Keratinocyte (primary cell): ENCODE measurements at regions not wholly inside any gene's neighbourhood (a gene's known extent, or its start where the extent isn't known, plus 50 kb on each side); places are given as distances from the start of the nearest gene placed in this dataset.

Experiments
- DNase-seq: peaks from one replicate; pipeline ENCODE4 v3.0.0-alpha.2; 2011; ENCODE audit warnings: low read depth, missing footprints, low spot score
- FAIRE-seq: peaks from 2 replicates; lab custom pipeline; 2011; peaks lifted over from hg19 to GRCh38; lab: Jason Lieb, UNC
- H2AFZ ChIP-seq: 2 replicates; pipeline ENCODE4 v1.6.0; 2012; ENCODE audit warnings: low read length, control low read depth, inconsistent platforms; ENCODE audit not compliant: control insufficient read depth
- H3K27ac ChIP-seq: 2 replicates; pipeline ENCODE4 v1.5.1; 2011; ENCODE audit warnings: low read length; ENCODE audit not compliant: control insufficient read depth, insufficient read depth
- H3K27me3 ChIP-seq: 3 replicates; pipeline ENCODE4 v1.6.0; 2011; ENCODE audit warnings: low read length; ENCODE audit not compliant: control insufficient read depth, insufficient read depth; ENCODE audit errors: extremely low read depth
- H3K36me3 ChIP-seq, 2 experiments: 2 replicates in 1 of 2; 3 replicates in 1 of 2; pipeline ENCODE4 v1.5.1; 2011; ENCODE audit warnings: low read length in 2 of 2, mild to moderate bottlenecking in 1 of 2; ENCODE audit not compliant: control insufficient read depth in 2 of 2, insufficient read depth in 2 of 2; ENCODE audit errors: extremely low read depth in 1 of 2
- H3K4me1 ChIP-seq: 3 replicates; pipeline ENCODE4 v1.5.1; 2011; ENCODE audit warnings: low read length; ENCODE audit not compliant: control insufficient read depth, insufficient read depth; ENCODE audit errors: extremely low read depth
- H3K4me2 ChIP-seq: 3 replicates; pipeline ENCODE4 v1.6.0; 2011; ENCODE audit warnings: low read depth, low read length; ENCODE audit not compliant: control insufficient read depth, insufficient read depth; ENCODE audit errors: extremely low read depth
- H3K4me3 ChIP-seq, 3 experiments: fragments of 200-600 bp in 1 of 3; sonication (generic) in 1 of 3; 2 replicates in 2 of 3; 3 replicates in 1 of 3; pipeline ENCODE4 v1.5.1; 2011 to 2016; ENCODE audit warnings: low read length in 3 of 3, mild to moderate bottlenecking in 3 of 3, control low read depth in 2 of 3, inconsistent platforms in 1 of 3, low read depth in 1 of 3, mixed read lengths in 1 of 3, mixed run types in 1 of 3, moderate library complexity in 1 of 3; ENCODE audit not compliant: control insufficient read depth in 2 of 3, insufficient read depth in 2 of 3; ENCODE audit errors: extremely low read depth in 1 of 3
- H3K79me2 ChIP-seq: 2 replicates; pipeline ENCODE4 v1.6.0; 2012; ENCODE audit warnings: low read length; ENCODE audit not compliant: control insufficient read depth, insufficient read depth
- H3K9ac ChIP-seq: 3 replicates; pipeline ENCODE4 v1.6.0; 2011; ENCODE audit warnings: low read length; ENCODE audit not compliant: control insufficient read depth, insufficient read depth; ENCODE audit errors: extremely low read depth
- H3K9me1 ChIP-seq: 3 replicates; pipeline ENCODE4 v1.6.0; 2011; ENCODE audit warnings: low read length; ENCODE audit not compliant: control insufficient read depth, insufficient read depth; ENCODE audit errors: extremely low read depth
- H3K9me3 ChIP-seq: 2 replicates; pipeline ENCODE4 v1.5.1; 2012; ENCODE audit warnings: low read depth, low read length; ENCODE audit not compliant: control insufficient read depth
- H4K20me1 ChIP-seq: 3 replicates; pipeline ENCODE4 v1.6.0; 2011; ENCODE audit warnings: low read length; ENCODE audit not compliant: control insufficient read depth, insufficient read depth; ENCODE audit errors: extremely low read depth
- CTCF ChIP-seq, 3 experiments: IDR thresholded peaks in 1 of 3; conservative IDR thresholded peaks in 1 of 3; optimal IDR thresholded peaks in 1 of 3; 2 replicates in 2 of 3; 3 replicates in 1 of 3; pipeline versions ENCODE3 to v1.5.1; 2011; ENCODE audit warnings: low read length in 3 of 3, mild to moderate bottlenecking in 3 of 3, moderate library complexity in 2 of 3, control low read depth in 1 of 3, inconsistent platforms in 1 of 3; ENCODE audit not compliant: insufficient read depth in 2 of 3; ENCODE audit errors: extremely low read depth in 1 of 3
- EZH2 ChIP-seq: IDR thresholded peaks from one replicate; pipeline ENCODE4 v1.6.1; 2012; ENCODE audit warnings: inconsistent platforms, mild to moderate bottlenecking, low read length, moderate library complexity
- dilution Hi-C: fragments of 300-500 bp; cut with MboI; formaldehyde crosslinking; loops from one replicate; pipeline ENCODE4 v1.7.0; 2020; ENCODE audit warnings: low sequenced_read_pairs; ENCODE audit not compliant: extremely low pct_ligation_motif_present

- peaks cover 50% of the 10 kb centered on the region for H3K4me1 ChIP-seq
These were observed 344.7 kb upstream of the NCAM1 start for GRCh38 chr11:112616327-112617097.

DNA sequence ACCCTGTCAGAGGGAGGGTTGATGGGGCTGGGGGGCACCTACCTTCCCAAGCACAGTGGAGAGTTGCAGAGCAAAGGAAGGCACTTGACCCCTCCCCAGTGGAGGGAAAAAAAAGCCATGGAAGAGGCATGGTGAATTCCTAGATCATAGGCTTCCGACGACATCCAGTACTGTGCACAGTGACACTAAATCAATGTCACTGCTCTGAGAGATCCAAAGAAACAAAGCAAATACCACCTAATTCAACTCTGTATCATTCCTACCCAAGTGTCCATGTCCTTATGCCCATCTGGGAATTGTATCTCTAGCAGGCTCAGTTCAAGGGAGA is 344.2 kb upstream of the NCAM1 start:
- H3K27me3 ChIP-seq, result no peaks in the 10 kb centered on the region
- H3K36me3 ChIP-seq, result no peaks in the 10 kb centered on the region
- H3K4me1 ChIP-seq, result peaks cover 46% of the 10 kb centered on the region
- no peaks in the 10 kb centered on the region for H3K79me2 ChIP-seq
- H4K20me1 ChIP-seq, result no peaks in the 10 kb centered on the region
- TF ChIP-seq CTCF (optimal IDR thresholded peaks at IDR 0.05 in 1 of 3, IDR thresholded peaks at IDR 0.05 in 1 of 3, conservative IDR thresholded peaks at IDR 0.05 in 1 of 3; ENCODE audit: extremely low read depth in 1 of 3, insufficient read depth in 2 of 3, low read length in 3 of 3) (no peak), EZH2 (no peak)
- no peak overlapping the region for H2AFZ ChIP-seq
- no peaks in the 10 kb centered on the region for H3K9me3 ChIP-seq
- no peak overlapping the region for H3K4me3 ChIP-seq
- H3K9me1 ChIP-seq, result no peaks in the 10 kb centered on the region
- H3K27ac ChIP-seq, result no peak overlapping the region
- no peak overlapping the region for H3K9ac ChIP-seq
- no peak overlapping the region for H3K4me2 ChIP-seq
- no peak for FAIRE-seq
- dilution Hi-C loops, result no loop called here
- no peak for DNase-seq

More at GRCh38 chr11:112616327-112617097, 344.7 kb upstream of the NCAM1 start:
- dilution Hi-C loops, result no loop called here
- Histone ChIP-seq H3K9me1 (no peaks in the 10 kb centered on the region), H4K20me1 (no peaks in the 10 kb centered on the region), H3K9me3 (no peaks in the 10 kb centered on the region), H3K4me3 (no peak overlapping the region), H3K4me2 (no peak overlapping the region), H3K36me3 (no peaks in the 10 kb centered on the region), H3K27ac (no peak overlapping the region), H2AFZ (no peak overlapping the region), H3K9ac (no peak overlapping the region), H3K79me2 (no peaks in the 10 kb centered on the region), H3K27me3 (no peaks in the 10 kb centered on the region)
- no peak for FAIRE-seq
- TF ChIP-seq EZH2 (no peak), CTCF (optimal IDR thresholded peaks at IDR 0.05 in 1 of 3, IDR thresholded peaks at IDR 0.05 in 1 of 3, conservative IDR thresholded peaks at IDR 0.05 in 1 of 3; ENCODE audit: extremely low read depth in 1 of 3, insufficient read depth in 2 of 3, low read length in 3 of 3) (no peak)
- DNase-seq, result no peak
